22Rv1 (cell line): ENCODE measurements at regions not wholly inside any gene's neighbourhood (a gene's known extent, or its start where the extent isn't known, plus 50 kb on each side); places are given as distances from the start of the nearest gene placed in this dataset.

Source experiments
- CTCF ChIP-seq: fragments of 450-650 bp; IDR thresholded peaks from 2 replicates; pipeline ENCODE4 v1.5.1; 2017; ENCODE audit warnings: mild to moderate bottlenecking
- ZFX ChIP-seq: fragments of 450-650 bp; IDR thresholded peaks from 2 replicates; pipeline ENCODE4 v1.6.1; 2017; ENCODE audit warnings: antibody characterized with exemption, borderline replicate concordance

DNA sequence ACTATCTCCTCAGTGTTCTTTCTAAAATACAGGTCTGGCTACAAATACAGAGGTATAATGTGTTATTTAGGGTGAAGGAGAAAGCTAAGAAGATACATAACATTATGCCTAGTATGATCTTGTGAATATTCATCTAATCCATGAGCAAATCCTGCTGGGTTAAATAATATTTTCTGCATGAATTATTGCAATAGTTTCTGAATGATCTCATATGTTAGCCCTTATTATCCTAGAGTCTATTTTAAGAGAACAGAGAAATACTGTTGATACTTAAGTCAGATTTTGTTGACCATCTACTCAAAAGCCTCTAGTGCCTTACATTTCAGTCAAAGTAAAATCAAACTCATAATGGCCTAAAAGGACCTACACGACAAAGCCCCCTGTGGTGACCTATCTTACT lies 382.3 kb downstream of the FIGN start:
- TF ChIP-seq CTCF (no peak), ZFX (no peak)
